ENCODE measurements at regions not wholly inside any gene's neighbourhood (a gene's known extent, or its start where the extent isn't known, plus 50 kb on each side); places are given as distances from the start of the nearest gene placed in this dataset.

- no peak overlapping the region for H3K27ac ChIP-seq (ENCODE audit: low read length)
- H2AFZ ChIP-seq (ENCODE audit: low read depth, low read length), result no peak overlapping the region
- no peaks in the 10 kb centered on the region for H3K36me3 ChIP-seq (ENCODE audit: insufficient read depth, low read length)
- H3K27me3 ChIP-seq (ENCODE audit: insufficient read depth, low read depth, low read length), result no peaks in the 10 kb centered on the region
- no peaks in the 10 kb centered on the region for H3K9me2 ChIP-seq (ENCODE audit: insufficient read depth, low read length)
- H3F3A ChIP-seq (ENCODE audit: insufficient read depth, low read length, poor library complexity, severe bottlenecking), result no peaks in the 10 kb centered on the region
- H3K4me3 ChIP-seq (ENCODE audit: low read length), result no peak overlapping the region
- TF ChIP-seq POLR2AphosphoS5 (IDR thresholded peaks at IDR 0.05), result no peak
- no peak for TF ChIP-seq REST (IDR thresholded peaks at IDR 0.05; ENCODE audit: borderline replicate concordance)
- no peak for TF ChIP-seq TAF1 (IDR thresholded peaks at IDR 0.05; ENCODE audit: low read depth)
- TF ChIP-seq MXI1 (conservative IDR thresholded peaks at IDR 0.05; ENCODE audit: poor library complexity, severe bottlenecking), result no peak
- TF ChIP-seq CTCF (IDR thresholded peaks at IDR 0.05; ENCODE audit: poor library complexity, severe bottlenecking), result no peak
- no peak for TF ChIP-seq RAD21 (conservative IDR thresholded peaks at IDR 0.05)
- no peak for TF ChIP-seq EP300 (conservative IDR thresholded peaks at IDR 0.05; ENCODE audit: poor library complexity, severe bottlenecking)
- TF ChIP-seq SMC3 (conservative IDR thresholded peaks at IDR 0.05; ENCODE audit: poor library complexity), result no peak
- TF ChIP-seq EZH2 (IDR thresholded peaks at IDR 0.05; ENCODE audit: borderline replicate concordance, insufficient read depth, low read length, poor library complexity, severe bottlenecking), result no peak
- H4K20me1 ChIP-seq (ENCODE audit: insufficient read depth), result no peaks in the 10 kb centered on the region
- no peak overlapping the region for H3K4me2 ChIP-seq (ENCODE audit: low read length)
- H3K79me2 ChIP-seq (replicated peaks; ENCODE audit: insufficient read depth, low read length), result peaks cover 18% of the 10 kb centered on the region
- H3K9ac ChIP-seq (ENCODE audit: low read length), result no peak overlapping the region
- H3K9me3 ChIP-seq (ENCODE audit: low read length), result no peaks in the 10 kb centered on the region
These were observed 149.5 kb upstream of the MYL2 start for GRCh38 chr12:111069886-111070285.

GRCh38 chr12:111068290-111068689 is 147.9 kb upstream of the MYL2 start:
- H3K4me2 ChIP-seq (ENCODE audit: low read length), result peak overlapping the region; percentile 32
- H3K79me2 ChIP-seq (replicated peaks; ENCODE audit: insufficient read depth, low read length), result peaks cover 25% of the 10 kb centered on the region
- no peak overlapping the region for H2AFZ ChIP-seq (ENCODE audit: low read depth, low read length)
- TF ChIP-seq EP300 (conservative IDR thresholded peaks at IDR 0.05; ENCODE audit: poor library complexity, severe bottlenecking), result peak; percentile 65
- TF ChIP-seq TAF1 (IDR thresholded peaks at IDR 0.05; ENCODE audit: low read depth), result no peak
- peak; percentile 12 for TF ChIP-seq POLR2AphosphoS5 (IDR thresholded peaks at IDR 0.05)
- peak; percentile 20 for TF ChIP-seq RAD21 (conservative IDR thresholded peaks at IDR 0.05)
- TF ChIP-seq EZH2 (IDR thresholded peaks at IDR 0.05; ENCODE audit: borderline replicate concordance, insufficient read depth, low read length, poor library complexity, severe bottlenecking), result no peak
- TF ChIP-seq CTCF (IDR thresholded peaks at IDR 0.05; ENCODE audit: poor library complexity, severe bottlenecking), result peak; percentile 6
- no peak for TF ChIP-seq SMC3 (conservative IDR thresholded peaks at IDR 0.05; ENCODE audit: poor library complexity)
- peak; percentile 29 for TF ChIP-seq REST (IDR thresholded peaks at IDR 0.05; ENCODE audit: borderline replicate concordance)
- no peak for TF ChIP-seq MXI1 (conservative IDR thresholded peaks at IDR 0.05; ENCODE audit: poor library complexity, severe bottlenecking)
- no peaks in the 10 kb centered on the region for H3K27me3 ChIP-seq (ENCODE audit: insufficient read depth, low read depth, low read length)
- H3K9ac ChIP-seq (ENCODE audit: low read length), result peak overlapping the region; percentile 41
- no peaks in the 10 kb centered on the region for H3K9me3 ChIP-seq (ENCODE audit: low read length)
- H3F3A ChIP-seq (ENCODE audit: insufficient read depth, low read length, poor library complexity, severe bottlenecking), result no peaks in the 10 kb centered on the region
- H3K27ac ChIP-seq (ENCODE audit: low read length), result peak overlapping the region; percentile 52
- no peaks in the 10 kb centered on the region for H3K36me3 ChIP-seq (ENCODE audit: insufficient read depth, low read length)
- no peaks in the 10 kb centered on the region for H3K9me2 ChIP-seq (ENCODE audit: insufficient read depth, low read length)
- no peaks in the 10 kb centered on the region for H4K20me1 ChIP-seq (ENCODE audit: insufficient read depth)
- peak overlapping the region; percentile 56 for H3K4me3 ChIP-seq (ENCODE audit: low read length)
